ENCODE measurements at regions not wholly inside any gene's neighbourhood (a gene's known extent, or its start where the extent isn't known, plus 50 kb on each side); places are given as distances from the start of the nearest gene placed in this dataset.
"Not testable (repeated sequence)": the region's sequence is repeated elsewhere in the genome, so short reads cannot be mapped to it uniquely, and the experiment has no call there.

DNA sequence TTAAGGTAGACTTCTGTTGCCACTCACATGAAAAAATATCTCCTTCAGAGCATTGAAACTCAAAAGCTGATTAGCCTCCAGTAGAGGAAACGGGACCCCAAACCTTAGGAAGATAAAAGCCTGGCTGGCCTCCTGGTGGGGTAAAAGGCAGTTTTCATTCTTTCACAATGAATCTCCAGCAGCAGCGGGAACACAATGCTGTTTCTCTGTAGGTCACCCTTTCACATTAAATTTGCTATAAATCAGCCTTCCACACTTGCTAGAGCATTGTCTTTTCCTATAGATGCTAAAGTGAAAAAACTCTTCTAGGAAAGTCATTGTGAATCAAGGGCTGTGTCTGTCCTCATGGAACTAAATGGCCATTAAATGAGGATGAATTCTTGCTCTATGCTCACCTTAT lies 207.3 kb upstream of the MAGEB2 start:
- no peak for DNase-seq

GRCh38 chrX:30010471-30010870 lies 204.9 kb upstream of the MAGEB2 start:
- DNase-seq, result no peak

- no peak for DNase-seq
These were observed 199.9 kb upstream of the MAGEB2 start for GRCh38 chrX:30015440-30015839.

DNA sequence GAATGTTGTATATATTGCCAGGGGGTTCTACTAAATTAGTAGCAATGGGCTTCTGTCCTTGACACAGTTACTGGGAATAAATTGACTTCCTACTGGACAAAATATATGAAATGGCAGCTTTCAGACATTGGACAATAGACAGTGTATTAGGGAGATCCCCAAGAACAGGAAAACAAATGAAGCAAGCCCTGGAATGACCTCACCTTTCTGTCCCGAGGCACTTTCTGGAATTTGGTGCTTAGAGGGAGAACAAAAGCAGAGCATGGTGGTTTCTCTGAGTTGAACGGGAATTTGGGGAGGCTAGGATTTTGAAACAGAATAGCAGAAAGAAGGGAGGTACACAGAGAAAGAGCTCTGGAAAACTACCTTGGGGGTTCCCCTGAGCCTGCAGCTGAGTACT lies 187.7 kb upstream of the MAGEB2 start:
- no peak for DNase-seq

DNA sequence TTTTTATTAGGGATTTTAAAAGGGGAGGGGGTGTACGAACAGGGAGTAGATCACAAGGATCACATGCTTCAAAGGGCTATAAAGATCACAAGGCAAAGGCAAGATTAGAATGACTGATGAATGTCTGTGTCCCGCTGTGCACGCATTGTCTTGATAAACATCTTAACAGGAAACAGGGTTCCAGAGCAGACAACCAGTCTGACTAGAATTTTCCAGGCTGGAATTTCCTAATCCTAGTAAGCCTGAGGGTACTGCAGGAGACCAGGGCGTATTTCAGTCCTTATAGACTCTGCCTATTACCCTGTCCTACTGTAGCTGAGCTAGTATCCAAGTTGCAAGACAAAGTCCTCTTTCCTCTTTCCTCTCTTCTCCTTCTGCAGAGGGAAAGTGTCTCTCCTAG lies 179.0 kb upstream of the MAGEB2 start:
- DNase-seq, result not testable (repeated sequence)

DNA sequence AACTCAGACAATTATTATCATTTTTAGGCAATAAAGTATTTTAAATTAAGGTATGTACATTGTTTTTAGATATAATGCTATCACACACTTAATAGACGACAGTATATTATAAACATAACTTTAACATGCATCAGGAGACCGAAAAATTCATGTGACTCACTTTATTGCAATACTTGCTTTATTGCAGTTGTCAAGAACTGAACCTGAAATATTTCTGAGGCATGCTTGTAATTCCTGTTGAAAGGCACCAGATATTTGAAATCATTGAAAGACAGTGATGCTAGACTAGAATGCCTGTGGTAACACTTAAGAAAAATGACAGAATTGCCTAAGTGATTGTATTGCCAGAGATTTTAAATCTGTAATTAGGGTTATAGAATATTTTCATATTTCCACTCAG lies 175.6 kb upstream of the MAGEB2 start:
- DNase-seq, result no peak

- no peak for DNase-seq
These were observed 154.6 kb upstream of the MAGEB2 start for GRCh38 chrX:30060718-30061117.

DNA sequence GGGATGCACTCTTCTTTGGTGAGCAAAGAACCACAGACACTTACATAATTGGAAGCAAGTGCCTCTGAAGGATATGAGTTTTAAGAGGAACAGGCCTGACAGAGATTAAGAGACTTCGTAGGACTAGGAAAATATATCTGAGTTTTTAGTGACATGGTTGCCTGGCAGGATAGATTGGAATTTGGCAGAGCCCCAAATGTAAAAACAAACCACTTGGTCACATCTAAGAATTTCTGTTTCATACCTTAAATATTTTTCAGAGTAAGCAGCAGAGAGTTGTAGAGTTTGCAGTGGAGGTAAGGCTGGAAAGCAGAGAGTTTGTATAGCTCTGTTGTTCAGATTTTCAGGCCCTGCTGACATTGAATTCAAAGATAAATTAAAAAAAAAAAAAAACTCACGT lies 150.1 kb upstream of the MAGEB2 start:
- no peak for DNase-seq

DNA sequence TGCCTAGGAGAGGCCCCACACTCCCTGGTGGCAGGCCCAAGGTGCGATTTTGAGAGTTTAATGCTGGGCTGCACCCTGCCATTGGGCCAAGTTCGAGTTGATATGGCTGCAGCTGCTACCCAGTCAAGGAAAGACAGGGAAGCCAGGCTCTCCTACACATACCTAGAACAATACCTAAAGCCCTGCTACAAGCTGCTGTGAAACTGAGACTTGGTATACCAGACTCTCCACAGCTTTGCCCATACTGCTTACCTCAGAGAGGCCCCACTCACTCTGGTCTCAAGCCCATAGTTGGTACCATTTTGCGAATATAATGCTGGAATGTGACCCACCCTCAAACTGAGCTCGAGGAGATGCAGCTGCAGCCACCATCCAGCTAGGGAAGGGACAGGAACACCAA lies 147.7 kb upstream of the MAGEB2 start:
- DNase-seq, result no peak

GRCh38 chrX:30085571-30085970 lies 129.8 kb upstream of the MAGEB2 start:
- DNase-seq, result no peak

DNA sequence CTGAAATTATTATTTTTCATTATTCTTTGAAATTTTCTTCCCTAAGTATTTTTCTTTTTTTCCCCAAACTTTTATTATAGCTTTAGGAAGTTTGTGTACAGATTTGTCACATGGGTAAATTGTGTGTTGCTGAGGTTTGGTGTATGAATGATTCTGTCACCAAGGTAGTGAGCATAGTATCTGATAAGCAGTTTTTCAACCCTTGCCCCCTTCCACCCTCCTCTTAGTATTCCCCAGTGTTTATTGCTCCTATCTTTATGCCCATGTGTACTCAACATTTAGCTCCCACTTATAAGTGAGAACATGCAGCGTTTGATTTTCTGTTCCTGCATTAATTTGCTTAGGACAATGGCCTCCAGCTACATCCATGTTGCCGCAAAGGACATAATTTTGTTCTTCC lies 103.9 kb upstream of the MAGEB2 start:
- DNase-seq, result no peak

- DNase-seq, result peak in 1 of 2 experiments; percentile 10
These were observed 73.4 kb upstream of the MAGEB2 start for GRCh38 chrX:30141966-30142365.

DNA sequence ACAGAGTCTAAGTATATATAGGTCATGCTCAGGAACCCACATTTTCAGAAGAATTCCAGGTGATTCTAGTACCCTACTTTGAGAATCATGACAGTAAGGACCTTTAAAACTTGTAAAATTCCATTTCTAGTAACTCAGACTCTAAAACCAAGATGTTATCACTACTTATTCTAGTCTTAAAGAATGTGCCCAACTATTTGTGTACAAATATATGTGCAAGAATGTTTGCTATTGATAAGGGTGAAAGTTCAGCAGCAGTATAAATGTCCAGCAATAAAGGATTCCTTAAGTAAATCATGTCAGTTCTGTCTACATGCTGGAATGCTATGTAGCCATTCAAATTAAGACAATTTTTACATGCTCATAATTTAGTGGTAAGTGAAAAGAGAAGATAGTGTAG lies 71.1 kb upstream of the MAGEB2 start:
- DNase-seq, result no peak

- no peak for DNase-seq
These were observed 70.2 kb upstream of the MAGEB2 start for GRCh38 chrX:30144971-30145731.

DNA sequence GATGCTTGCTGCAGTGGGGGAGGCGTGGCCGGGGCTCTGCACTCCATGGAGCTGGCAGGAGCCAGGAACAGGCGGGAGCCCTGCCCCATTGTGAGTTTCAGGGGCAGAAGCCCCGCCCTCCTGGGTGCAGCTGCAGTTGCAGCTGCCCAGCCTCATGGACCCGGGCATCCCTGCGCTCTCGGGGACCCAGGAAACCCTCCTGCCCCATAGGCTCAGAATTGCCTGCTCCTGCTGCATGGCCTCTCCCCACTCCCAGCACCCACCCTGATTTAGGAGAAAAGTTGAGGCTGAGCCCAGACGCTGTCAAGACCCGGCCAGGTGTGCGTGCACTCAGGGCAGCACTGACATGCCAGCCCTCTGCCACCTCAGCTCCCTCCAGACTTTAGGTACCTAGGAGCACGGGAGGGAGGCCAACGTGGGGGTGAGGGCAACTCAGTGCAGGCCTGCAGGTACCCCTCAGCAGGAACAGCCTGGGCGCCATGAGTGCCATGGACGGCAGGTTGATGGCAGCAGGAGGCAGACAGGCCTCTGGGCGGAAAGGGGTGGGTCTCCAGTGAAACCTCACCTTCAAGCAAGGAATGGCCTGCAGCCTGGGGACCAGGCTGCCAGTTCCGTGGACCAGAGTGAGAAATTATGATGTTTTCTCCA lies 67.2 kb upstream of the MAGEB2 start:
- no peak for DNase-seq

- not testable (repeated sequence) for DNase-seq
These were observed 66.2 kb upstream of the MAGEB2 start for GRCh38 chrX:30149206-30149605.

DNA sequence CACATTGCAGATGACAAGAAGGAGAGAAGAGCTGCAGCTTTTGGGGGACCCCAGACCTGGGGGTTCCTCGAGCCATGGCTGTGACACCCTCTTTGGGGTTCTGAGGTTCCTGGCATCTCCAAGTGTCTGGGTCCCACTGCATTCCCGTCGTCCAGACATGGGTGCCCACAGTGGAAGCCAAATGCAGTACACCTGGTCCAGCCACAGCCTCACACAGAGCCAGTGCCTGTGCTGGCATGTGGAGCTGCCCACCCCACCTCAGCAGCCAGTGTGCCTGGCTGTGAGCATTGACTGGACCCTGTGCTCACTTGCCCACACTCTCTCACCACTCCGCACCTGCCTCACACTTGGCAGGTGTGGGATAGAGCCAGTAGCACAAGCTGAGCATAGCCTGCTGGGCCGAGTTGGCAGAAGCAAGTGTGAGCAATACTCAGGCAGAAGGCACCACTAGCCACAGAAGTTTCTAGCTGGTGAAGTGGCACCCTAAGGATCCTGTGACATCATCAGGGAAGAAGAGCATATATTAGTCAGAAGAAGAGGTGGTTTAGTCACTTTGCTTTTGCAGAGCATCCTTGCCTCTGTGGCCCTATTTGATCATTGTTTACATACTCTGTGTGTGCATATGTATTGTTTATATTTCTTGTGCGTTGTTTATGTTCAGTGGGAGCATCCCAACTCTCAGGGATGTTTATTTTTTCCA lies 65.0 kb upstream of the MAGEB2 start:
- DNase-seq, result no peak

DNA sequence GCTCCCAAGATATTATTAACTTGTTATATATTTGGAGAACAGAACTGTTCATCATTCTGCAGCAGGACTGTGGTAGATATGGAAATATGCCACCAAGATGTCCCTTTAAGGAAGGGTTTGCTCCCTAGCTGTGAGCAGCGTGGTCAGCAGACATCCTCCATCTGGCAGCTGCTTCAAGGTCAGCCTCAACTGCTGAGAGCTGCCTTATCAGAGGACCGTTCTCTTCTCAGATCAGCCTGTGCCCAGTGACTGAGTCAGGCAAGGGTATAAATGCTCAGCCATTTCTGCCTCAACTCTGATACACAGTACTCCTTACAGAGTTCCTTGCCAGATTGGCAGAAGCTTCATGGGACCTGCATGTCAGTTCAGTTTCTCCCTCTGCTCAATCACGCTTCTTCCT lies 63.4 kb upstream of the MAGEB2 start:
- DNase-seq, result no peak

DNA sequence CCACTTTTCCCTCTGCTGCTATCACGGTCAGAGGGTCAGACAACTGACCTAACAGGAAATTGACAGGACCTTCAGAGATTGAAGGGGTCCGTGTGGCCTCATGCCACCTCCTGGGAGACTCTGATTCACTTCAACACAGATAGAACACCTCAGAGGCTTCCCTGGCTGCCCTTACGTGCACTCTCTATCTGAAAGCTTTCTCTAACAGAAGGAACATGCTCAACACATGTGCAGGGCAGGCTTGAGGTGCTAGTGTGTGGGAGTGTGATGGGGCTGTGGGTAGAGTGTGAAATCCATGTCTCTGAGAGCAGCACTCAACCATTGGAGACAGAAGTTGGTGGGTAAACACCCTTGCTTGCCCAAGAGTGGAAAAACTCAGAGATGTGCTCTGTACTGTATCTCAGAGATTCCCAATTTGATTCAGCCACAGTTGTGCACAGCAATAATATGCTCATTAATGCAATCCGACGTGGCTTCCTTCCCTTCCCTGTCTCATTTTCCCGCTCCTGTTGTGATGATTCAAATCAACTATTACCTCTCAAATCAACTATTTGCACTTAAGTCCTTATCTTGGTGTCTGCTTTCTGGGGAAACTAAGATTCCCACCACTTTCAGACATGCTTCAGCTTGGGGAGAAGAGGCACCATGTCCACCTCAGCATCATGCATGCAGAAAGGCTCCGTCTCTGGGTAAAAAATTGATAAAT lies 62.0 kb upstream of the MAGEB2 start:
- DNase-seq, result no peak

DNA sequence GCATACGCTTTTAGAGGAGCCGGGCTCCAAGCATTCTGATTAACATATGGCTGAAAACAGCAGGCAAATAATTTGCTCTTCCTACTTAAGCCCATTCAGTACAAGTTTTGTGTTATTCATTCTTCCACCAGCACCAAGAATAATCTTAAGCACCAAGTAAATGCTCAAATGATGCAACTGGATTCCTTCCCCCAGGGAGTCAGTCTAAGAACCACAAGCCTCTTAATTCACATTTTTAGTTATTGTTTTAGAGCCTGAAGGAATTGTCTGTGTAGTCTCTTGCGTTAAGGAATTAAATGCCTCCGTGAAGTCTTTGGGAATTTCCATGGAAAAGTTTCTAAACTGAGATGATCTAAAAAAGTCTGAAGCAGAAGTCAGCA lies 61.5 kb upstream of the MAGEB2 start:
- DNase-seq, result no peak

DNA sequence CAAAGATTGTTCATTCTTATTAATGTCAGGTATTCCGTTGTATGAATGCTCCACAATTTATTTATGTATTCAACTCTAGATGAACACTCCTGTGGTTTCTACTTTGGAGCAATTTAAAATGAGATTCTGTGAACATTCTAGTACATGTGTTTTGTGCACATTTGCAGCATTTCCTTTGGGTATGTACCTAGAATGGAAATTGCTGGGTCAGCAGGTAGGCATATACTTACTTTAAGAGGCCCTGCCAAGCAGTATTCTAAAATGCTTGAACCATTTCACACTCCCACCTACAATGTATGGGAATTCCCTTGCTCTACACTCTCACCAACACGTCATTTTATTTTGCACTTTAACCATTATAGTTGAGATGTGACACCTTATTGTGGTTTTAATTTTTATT lies 59.4 kb upstream of the MAGEB2 start:
- no peak for DNase-seq

- DNase-seq, result no peak
These were observed 58.3 kb upstream of the MAGEB2 start for GRCh38 chrX:30156880-30157560.

- no peak for DNase-seq
These were observed 54.3 kb upstream of the MAGEB2 start for GRCh38 chrX:30161043-30161442.

All from NCI-H187 (cell line).